ENCODE measurements at regions not wholly inside any gene's neighbourhood (a gene's known extent, or its start where the extent isn't known, plus 50 kb on each side); places are given as distances from the start of the nearest gene placed in this dataset.

DNA sequence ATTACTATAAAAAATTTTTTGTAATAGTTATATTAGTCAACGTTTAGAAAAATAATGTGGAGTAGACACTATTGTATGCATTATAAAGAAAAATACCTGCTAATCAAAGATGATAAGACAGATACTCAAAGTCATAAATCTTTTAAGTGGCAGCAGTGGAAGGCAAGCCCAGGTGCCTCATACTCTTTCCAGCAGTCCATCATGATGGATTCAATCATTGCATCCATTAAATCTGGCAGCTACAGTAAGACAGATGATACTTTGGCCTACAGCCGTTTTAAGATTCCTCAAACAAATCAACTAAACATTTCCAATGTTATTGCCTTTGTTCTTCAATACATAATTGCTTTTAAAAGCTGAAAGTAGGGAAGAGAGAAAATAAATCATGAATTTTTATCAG is 1392.9 kb upstream of the NUDT12 start:
- Histone ChIP-seq H3K27ac (ENCODE audit: low read depth in 1 of 2, low read length in 2 of 2) (no peak overlapping the region), H3K27me3 (ENCODE audit: control insufficient read depth in 4 of 4, insufficient read depth in 4 of 4, low read length in 3 of 4) (no peaks in the 10 kb centered on the region), H3K4me3 (ENCODE audit: low read depth in 1 of 3, low read length in 3 of 3) (no peak overlapping the region), H3K36me3 (ENCODE audit: control insufficient read depth in 4 of 4, insufficient read depth in 3 of 4, low read depth in 1 of 4, low read length in 3 of 4) (no peaks in the 10 kb centered on the region), H3K9me3 (ENCODE audit: control insufficient read depth in 4 of 4, low read length in 3 of 4) (no peaks in the 10 kb centered on the region), H3K9ac (ENCODE audit: low read depth in 1 of 2, low read length in 2 of 2) (no peak overlapping the region), H3K4me1 (ENCODE audit: control insufficient read depth in 4 of 4, insufficient read depth in 4 of 4, low read length in 3 of 4) (no peaks in the 10 kb centered on the region)
- TF ChIP-seq, protein P1, sequence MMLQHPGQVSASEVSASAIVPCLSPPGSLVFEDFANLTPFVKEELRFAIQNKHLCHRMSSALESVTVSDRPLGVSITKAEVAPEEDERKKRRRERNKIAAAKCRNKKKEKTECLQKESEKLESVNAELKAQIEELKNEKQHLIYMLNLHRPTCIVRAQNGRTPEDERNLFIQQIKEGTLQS (IDR thresholded peaks at IDR 0.05) = no peak
- TF ChIP-seq, protein P2, sequence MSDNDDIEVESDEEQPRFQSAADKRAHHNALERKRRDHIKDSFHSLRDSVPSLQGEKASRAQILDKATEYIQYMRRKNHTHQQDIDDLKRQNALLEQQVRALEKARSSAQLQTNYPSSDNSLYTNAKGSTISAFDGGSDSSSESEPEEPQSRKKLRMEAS (IDR thresholded peaks at IDR 0.05) = no peak
- WGBS = 59% methylated on average over 2 of the region's 2 CpGs
- no peak for DNase-seq (ENCODE audit: low spot score)

DNA sequence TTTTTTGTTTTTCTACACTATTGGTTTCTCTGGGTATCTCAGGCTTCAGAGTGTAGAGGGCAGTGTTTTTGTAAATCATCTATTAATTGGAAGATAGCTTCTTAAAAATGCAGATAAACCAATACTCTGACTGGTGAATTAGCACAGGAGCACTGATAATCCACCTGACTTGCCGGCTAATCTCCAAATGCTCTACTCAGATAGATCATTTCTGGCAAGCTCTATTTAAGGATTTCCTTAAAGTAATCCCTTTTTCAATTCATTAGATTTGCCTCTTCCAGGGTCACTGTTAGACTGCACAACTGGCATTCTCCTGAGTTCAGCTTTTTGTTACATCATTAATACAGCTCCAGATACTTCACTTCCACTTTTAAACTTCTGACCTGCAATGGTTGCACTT is 1390.3 kb upstream of the NUDT12 start:
- Histone ChIP-seq H3K36me3 (ENCODE audit: control insufficient read depth in 4 of 4, insufficient read depth in 3 of 4, low read depth in 1 of 4, low read length in 3 of 4) (no peaks in the 10 kb centered on the region), H3K4me1 (ENCODE audit: control insufficient read depth in 4 of 4, insufficient read depth in 4 of 4, low read length in 3 of 4) (no peaks in the 10 kb centered on the region), H3K9ac (ENCODE audit: low read depth in 1 of 2, low read length in 2 of 2) (no peak overlapping the region), H3K9me3 (ENCODE audit: control insufficient read depth in 4 of 4, low read length in 3 of 4) (no peaks in the 10 kb centered on the region), H3K4me3 (ENCODE audit: low read depth in 1 of 3, low read length in 3 of 3) (no peak overlapping the region), H3K27me3 (ENCODE audit: control insufficient read depth in 4 of 4, insufficient read depth in 4 of 4, low read length in 3 of 4) (no peaks in the 10 kb centered on the region), H3K27ac (ENCODE audit: low read depth in 1 of 2, low read length in 2 of 2) (no peak overlapping the region)
- no peak for TF ChIP-seq HNF4A (conservative IDR thresholded peaks at IDR 0.05)
- TF ChIP-seq, protein P3, sequence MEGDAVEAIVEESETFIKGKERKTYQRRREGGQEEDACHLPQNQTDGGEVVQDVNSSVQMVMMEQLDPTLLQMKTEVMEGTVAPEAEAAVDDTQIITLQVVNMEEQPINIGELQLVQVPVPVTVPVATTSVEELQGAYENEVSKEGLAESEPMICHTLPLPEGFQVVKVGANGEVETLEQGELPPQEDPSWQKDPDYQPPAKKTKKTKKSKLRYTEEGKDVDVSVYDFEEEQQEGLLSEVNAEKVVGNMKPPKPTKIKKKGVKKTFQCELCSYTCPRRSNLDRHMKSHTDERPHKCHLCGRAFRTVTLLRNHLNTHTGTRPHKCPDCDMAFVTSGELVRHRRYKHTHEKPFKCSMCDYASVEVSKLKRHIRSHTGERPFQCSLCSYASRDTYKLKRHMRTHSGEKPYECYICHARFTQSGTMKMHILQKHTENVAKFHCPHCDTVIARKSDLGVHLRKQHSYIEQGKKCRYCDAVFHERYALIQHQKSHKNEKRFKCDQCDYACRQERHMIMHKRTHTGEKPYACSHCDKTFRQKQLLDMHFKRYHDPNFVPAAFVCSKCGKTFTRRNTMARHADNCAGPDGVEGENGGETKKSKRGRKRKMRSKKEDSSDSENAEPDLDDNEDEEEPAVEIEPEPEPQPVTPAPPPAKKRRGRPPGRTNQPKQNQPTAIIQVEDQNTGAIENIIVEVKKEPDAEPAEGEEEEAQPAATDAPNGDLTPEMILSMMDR (IDR thresholded peaks at IDR 0.05; ENCODE audit: low read depth, low read length, missing input control) = no peak
- 71% methylated on average over 1 of the region's 1 CpG for WGBS
- DNase-seq (ENCODE audit: low spot score) = no peak

DNA sequence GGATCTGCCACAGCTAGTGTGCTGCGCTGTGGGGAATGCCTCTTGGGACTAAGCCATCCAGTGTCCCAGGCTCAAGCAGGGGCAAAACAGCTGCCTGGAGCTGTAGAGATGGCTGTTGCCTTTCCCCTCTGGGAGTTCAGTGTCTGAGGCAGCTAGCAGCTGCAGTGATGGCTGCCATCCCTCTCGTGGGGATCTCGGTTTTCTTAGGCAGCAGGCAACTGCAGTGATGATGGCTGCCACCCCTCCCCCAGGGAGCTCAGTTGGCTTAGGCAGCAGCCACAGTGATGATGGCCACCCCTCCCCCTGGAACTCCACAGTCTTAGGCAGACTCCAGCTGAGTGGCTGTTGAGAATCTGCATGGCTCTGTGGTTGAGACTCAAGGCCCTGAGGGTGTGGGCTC is 1389.2 kb upstream of the NUDT12 start:
- Histone ChIP-seq H3K27me3 (ENCODE audit: control insufficient read depth in 4 of 4, insufficient read depth in 4 of 4, low read length in 3 of 4) (no peaks in the 10 kb centered on the region), H3K36me3 (ENCODE audit: control insufficient read depth in 4 of 4, insufficient read depth in 3 of 4, low read depth in 1 of 4, low read length in 3 of 4) (no peaks in the 10 kb centered on the region), H3K9me3 (ENCODE audit: control insufficient read depth in 4 of 4, low read length in 3 of 4) (no peaks in the 10 kb centered on the region), H3K9ac (ENCODE audit: low read depth in 1 of 2, low read length in 2 of 2) (no peak overlapping the region), H3K4me3 (ENCODE audit: low read depth in 1 of 3, low read length in 3 of 3) (no peak overlapping the region), H3K4me1 (ENCODE audit: control insufficient read depth in 4 of 4, insufficient read depth in 4 of 4, low read length in 3 of 4) (no peaks in the 10 kb centered on the region), H3K27ac (ENCODE audit: low read depth in 1 of 2, low read length in 2 of 2) (no peak overlapping the region)
- 76% methylated on average over 3 of the region's 3 CpGs for WGBS
- TF ChIP-seq GABPA (IDR thresholded peaks at IDR 0.05 in 1 of 2, conservative IDR thresholded peaks at IDR 0.05 in 1 of 2) = no peak
- TF ChIP-seq, protein P2 (IDR thresholded peaks at IDR 0.05) = no peak
- TF ChIP-seq EGR1 (IDR thresholded peaks at IDR 0.05; ENCODE audit: low read depth in 2 of 2) = no peak
- TF ChIP-seq TAF1 (conservative IDR thresholded peaks at IDR 0.05) = no peak
- no peak for TF ChIP-seq YY1 (IDR thresholded peaks at IDR 0.05)
- no peak for TF ChIP-seq HNF4A (conservative IDR thresholded peaks at IDR 0.05)
- TF ChIP-seq, protein P4, sequence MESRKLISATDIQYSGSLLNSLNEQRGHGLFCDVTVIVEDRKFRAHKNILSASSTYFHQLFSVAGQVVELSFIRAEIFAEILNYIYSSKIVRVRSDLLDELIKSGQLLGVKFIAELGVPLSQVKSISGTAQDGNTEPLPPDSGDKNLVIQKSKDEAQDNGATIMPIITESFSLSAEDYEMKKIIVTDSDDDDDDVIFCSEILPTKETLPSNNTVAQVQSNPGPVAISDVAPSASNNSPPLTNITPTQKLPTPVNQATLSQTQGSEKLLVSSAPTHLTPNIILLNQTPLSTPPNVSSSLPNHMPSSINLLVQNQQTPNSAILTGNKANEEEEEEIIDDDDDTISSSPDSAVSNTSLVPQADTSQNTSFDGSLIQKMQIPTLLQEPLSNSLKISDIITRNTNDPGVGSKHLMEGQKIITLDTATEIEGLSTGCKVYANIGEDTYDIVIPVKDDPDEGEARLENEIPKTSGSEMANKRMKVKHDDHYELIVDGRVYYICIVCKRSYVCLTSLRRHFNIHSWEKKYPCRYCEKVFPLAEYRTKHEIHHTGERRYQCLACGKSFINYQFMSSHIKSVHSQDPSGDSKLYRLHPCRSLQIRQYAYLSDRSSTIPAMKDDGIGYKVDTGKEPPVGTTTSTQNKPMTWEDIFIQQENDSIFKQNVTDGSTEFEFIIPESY (IDR thresholded peaks at IDR 0.05) = no peak
- TF ChIP-seq FOXA1 (IDR thresholded peaks at IDR 0.05) = no peak
- TF ChIP-seq, protein P3 (IDR thresholded peaks at IDR 0.05; ENCODE audit: low read depth, low read length, missing input control) = no peak
- TF ChIP-seq FOXA2 (IDR thresholded peaks at IDR 0.05) = no peak
- TF ChIP-seq RAD21 (IDR thresholded peaks at IDR 0.05) = no peak
- TF ChIP-seq JUND (IDR thresholded peaks at IDR 0.05) = no peak
- TF ChIP-seq RXRA (IDR thresholded peaks at IDR 0.05) = no peak
- TF ChIP-seq HNF4G (IDR thresholded peaks at IDR 0.05) = no peak
- no peak for TF ChIP-seq SP1 (IDR thresholded peaks at IDR 0.05)
- TF ChIP-seq NR2F2 (IDR thresholded peaks at IDR 0.05) = no peak
- TF ChIP-seq, protein P5, sequence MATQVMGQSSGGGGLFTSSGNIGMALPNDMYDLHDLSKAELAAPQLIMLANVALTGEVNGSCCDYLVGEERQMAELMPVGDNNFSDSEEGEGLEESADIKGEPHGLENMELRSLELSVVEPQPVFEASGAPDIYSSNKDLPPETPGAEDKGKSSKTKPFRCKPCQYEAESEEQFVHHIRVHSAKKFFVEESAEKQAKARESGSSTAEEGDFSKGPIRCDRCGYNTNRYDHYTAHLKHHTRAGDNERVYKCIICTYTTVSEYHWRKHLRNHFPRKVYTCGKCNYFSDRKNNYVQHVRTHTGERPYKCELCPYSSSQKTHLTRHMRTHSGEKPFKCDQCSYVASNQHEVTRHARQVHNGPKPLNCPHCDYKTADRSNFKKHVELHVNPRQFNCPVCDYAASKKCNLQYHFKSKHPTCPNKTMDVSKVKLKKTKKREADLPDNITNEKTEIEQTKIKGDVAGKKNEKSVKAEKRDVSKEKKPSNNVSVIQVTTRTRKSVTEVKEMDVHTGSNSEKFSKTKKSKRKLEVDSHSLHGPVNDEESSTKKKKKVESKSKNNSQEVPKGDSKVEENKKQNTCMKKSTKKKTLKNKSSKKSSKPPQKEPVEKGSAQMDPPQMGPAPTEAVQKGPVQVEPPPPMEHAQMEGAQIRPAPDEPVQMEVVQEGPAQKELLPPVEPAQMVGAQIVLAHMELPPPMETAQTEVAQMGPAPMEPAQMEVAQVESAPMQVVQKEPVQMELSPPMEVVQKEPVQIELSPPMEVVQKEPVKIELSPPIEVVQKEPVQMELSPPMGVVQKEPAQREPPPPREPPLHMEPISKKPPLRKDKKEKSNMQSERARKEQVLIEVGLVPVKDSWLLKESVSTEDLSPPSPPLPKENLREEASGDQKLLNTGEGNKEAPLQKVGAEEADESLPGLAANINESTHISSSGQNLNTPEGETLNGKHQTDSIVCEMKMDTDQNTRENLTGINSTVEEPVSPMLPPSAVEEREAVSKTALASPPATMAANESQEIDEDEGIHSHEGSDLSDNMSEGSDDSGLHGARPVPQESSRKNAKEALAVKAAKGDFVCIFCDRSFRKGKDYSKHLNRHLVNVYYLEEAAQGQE (IDR thresholded peaks at IDR 0.05) = no peak
- DNase-seq (ENCODE audit: low spot score) = no peak

Data from liver (tissue), 8 donors.